Chondrocyte (in vitro differentiated cells): ENCODE measurements at regions not wholly inside any gene's neighbourhood (a gene's known extent, or its start where the extent isn't known, plus 50 kb on each side); places are given as distances from the start of the nearest gene placed in this dataset.

Experiments
- DNase-seq: peaks from one replicate; pipeline ENCODE4 v3.0.0; 2021; ENCODE audit warnings: mixed read lengths, low spot score
- H3K27ac Mint-ChIP-seq: one replicate; pipeline ENCODE4 v1.8.0; 2021; ENCODE audit warnings: mild to moderate bottlenecking, moderate library complexity, mixed read lengths; ENCODE audit not compliant: unreplicated experiment
- H3K27me3 Mint-ChIP-seq: 2 replicates; pipeline ENCODE4 v1.8.0; 2021; ENCODE audit warnings: low read depth, mixed read lengths
- H3K36me3 Mint-ChIP-seq: 2 replicates; pipeline ENCODE4 v1.8.0; 2021; ENCODE audit warnings: low read depth, mixed read lengths
- H3K4me1 Mint-ChIP-seq: 2 replicates; pipeline ENCODE4 v1.8.0; 2021; ENCODE audit warnings: low read depth, mild to moderate bottlenecking, mixed read lengths
- H3K4me3 Mint-ChIP-seq: one replicate; pipeline ENCODE4 v1.8.0; 2021; ENCODE audit warnings: mild to moderate bottlenecking, moderate library complexity, mixed read lengths; ENCODE audit not compliant: unreplicated experiment
- H3K9me3 Mint-ChIP-seq: 2 replicates; pipeline ENCODE4 v1.8.0; 2021; ENCODE audit warnings: low read depth, mixed read lengths
- TF ChIP-seq, protein P1 (sequence below): fragments of 200-600 bp; sonication (generic); IDR thresholded peaks from 2 replicates; pipeline ENCODE4 v1.5.0; 2021; ENCODE audit warnings: antibody characterized with exemption, mild to moderate bottlenecking, moderate library complexity

DNA sequence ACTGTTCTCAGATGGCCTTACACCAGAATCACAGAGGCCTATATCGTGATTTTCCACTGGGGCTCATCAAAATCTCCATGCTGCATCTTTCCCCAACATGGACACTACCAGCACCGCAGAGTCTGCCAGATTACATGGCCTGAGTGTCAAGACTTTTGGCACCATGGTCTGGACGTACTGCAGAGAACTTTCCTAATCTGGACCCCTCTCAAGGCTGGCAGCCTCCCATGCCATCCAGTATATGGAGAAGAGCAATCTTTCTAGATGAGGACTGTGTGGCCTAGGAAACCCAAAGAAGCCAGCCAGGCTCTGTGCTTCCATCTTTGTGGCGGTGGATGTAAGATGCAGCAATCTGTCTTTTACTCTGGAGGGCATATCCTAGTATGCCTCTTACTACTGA lies 139.2 kb downstream of the ADAMTS15 start:
- Mint-ChIP-seq H3K9me3 (peaks cover 3% of the 10 kb centered on the region), H3K27ac (no peak overlapping the region), H3K4me1 (peaks cover 26% of the 10 kb centered on the region), H3K36me3 (no peaks in the 10 kb centered on the region), H3K4me3 (no peak overlapping the region), H3K27me3 (no peaks in the 10 kb centered on the region)
- TF ChIP-seq, protein P1, sequence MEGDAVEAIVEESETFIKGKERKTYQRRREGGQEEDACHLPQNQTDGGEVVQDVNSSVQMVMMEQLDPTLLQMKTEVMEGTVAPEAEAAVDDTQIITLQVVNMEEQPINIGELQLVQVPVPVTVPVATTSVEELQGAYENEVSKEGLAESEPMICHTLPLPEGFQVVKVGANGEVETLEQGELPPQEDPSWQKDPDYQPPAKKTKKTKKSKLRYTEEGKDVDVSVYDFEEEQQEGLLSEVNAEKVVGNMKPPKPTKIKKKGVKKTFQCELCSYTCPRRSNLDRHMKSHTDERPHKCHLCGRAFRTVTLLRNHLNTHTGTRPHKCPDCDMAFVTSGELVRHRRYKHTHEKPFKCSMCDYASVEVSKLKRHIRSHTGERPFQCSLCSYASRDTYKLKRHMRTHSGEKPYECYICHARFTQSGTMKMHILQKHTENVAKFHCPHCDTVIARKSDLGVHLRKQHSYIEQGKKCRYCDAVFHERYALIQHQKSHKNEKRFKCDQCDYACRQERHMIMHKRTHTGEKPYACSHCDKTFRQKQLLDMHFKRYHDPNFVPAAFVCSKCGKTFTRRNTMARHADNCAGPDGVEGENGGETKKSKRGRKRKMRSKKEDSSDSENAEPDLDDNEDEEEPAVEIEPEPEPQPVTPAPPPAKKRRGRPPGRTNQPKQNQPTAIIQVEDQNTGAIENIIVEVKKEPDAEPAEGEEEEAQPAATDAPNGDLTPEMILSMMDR, result no peak
- DNase-seq, result no peak

DNA sequence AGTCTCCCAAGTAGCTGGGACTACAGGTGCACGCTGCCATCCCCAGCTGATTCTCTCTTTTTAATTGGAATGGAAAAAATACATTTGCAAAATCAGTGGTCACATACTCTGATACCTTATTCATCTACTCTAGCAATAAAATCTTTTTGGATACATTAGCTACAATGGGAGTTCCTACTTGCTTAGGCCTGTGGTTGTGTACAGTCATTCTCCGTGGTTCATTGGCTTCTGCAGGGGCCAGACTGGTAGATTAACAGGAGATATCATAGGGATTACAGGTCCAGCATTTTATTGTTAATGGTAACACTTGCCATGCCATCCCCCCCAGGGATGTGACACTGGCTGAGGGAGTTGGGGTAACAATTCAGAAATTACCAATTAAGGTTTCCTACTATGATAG lies 140.0 kb downstream of the ADAMTS15 start:
- DNase-seq, result no peak
- TF ChIP-seq, protein P1, result no peak
- H3K27me3 Mint-ChIP-seq, result no peaks in the 10 kb centered on the region
- no peak overlapping the region for H3K4me3 Mint-ChIP-seq
- H3K4me1 Mint-ChIP-seq, result peaks cover 26% of the 10 kb centered on the region
- H3K27ac Mint-ChIP-seq, result no peak overlapping the region
- no peaks in the 10 kb centered on the region for H3K36me3 Mint-ChIP-seq
- peaks cover 3% of the 10 kb centered on the region for H3K9me3 Mint-ChIP-seq

DNA sequence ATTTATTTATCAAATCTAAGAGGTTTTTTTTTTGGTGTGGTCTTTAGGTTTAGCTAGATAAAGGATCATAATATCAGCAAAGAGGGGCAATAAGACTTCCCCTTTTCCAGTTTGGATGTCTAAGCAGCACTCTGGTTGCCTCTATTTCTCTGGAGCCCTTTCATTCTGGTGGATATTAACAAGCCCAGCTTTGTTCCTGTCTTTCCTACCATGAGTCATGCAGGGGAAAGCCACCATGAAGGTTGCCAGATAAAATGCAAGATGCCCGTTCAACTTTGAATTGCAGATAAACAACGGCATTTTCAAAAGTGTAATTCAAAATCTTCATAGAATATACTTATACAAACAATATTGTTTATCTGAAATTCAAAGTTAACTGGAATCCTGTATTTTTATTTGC lies 143.6 kb downstream of the ADAMTS15 start:
- TF ChIP-seq, protein P1, result no peak
- Mint-ChIP-seq H3K4me3 (no peak overlapping the region), H3K27ac (no peak overlapping the region), H3K4me1 (no peaks in the 10 kb centered on the region), H3K9me3 (no peaks in the 10 kb centered on the region), H3K27me3 (no peaks in the 10 kb centered on the region), H3K36me3 (no peaks in the 10 kb centered on the region)
- no peak for DNase-seq

- no peaks in the 10 kb centered on the region for H3K27me3 Mint-ChIP-seq
- no peak overlapping the region for H3K27ac Mint-ChIP-seq
- H3K4me1 Mint-ChIP-seq, result no peaks in the 10 kb centered on the region
- H3K36me3 Mint-ChIP-seq, result no peaks in the 10 kb centered on the region
- H3K4me3 Mint-ChIP-seq, result no peak overlapping the region
- TF ChIP-seq, protein P1, result no peak
- no peak for DNase-seq
- no peaks in the 10 kb centered on the region for H3K9me3 Mint-ChIP-seq
Observed at GRCh38 chr11:130593064-130593463, 144.6 kb downstream of the ADAMTS15 start.

GRCh38 chr11:130598433-130598832 lies 150.0 kb downstream of the ADAMTS15 start:
- TF ChIP-seq, protein P1, result no peak

More at GRCh38 chr11:130598433-130598832, 150.0 kb downstream of the ADAMTS15 start:
- Mint-ChIP-seq H3K4me1 (peaks cover 24% of the 10 kb centered on the region), H3K27me3 (no peaks in the 10 kb centered on the region), H3K9me3 (no peaks in the 10 kb centered on the region), H3K36me3 (no peaks in the 10 kb centered on the region), H3K27ac (no peak overlapping the region), H3K4me3 (no peak overlapping the region)
- no peak for DNase-seq
